Loucy (cell line): ENCODE measurements at regions not wholly inside any gene's neighbourhood (a gene's known extent, or its start where the extent isn't known, plus 50 kb on each side); places are given as distances from the start of the nearest gene placed in this dataset.

Experiments
- H2AFZ ChIP-seq: fragments of 200-600 bp; sonication (generic); 2 replicates; pipeline ENCODE4 v1.6.0; 2016; ENCODE audit warnings: antibody characterized with exemption, mild to moderate bottlenecking, low read length, moderate library complexity
- H3F3A ChIP-seq: fragments of 200-600 bp; 2 replicates; pipeline ENCODE4 v1.6.0; 2016; ENCODE audit warnings: antibody characterized with exemption, low read depth, mild to moderate bottlenecking
- H3K27me3 ChIP-seq: fragments of 200-600 bp; sonication (generic); 2 replicates; pipeline ENCODE4 v1.6.1; 2014; ENCODE audit warnings: low read length, mild to moderate bottlenecking; ENCODE audit not compliant: insufficient read depth, poor library complexity, severe bottlenecking
- H3K36me3 ChIP-seq: fragments of 200-600 bp; sonication (generic); 2 replicates; pipeline ENCODE4 v1.6.1; 2016; ENCODE audit warnings: low read length; ENCODE audit not compliant: insufficient read depth
- H3K4me1 ChIP-seq: fragments of 200-600 bp; sonication (generic); 2 replicates; pipeline ENCODE4 v1.5.1; 2014; ENCODE audit warnings: low read length, mild to moderate bottlenecking; ENCODE audit not compliant: insufficient read depth, poor library complexity, severe bottlenecking
- H3K4me2 ChIP-seq: fragments of 200-600 bp; sonication (generic); 2 replicates; pipeline ENCODE4 v1.6.0; 2014; ENCODE audit warnings: antibody characterized with exemption, low read length, low read depth, mild to moderate bottlenecking; ENCODE audit not compliant: poor library complexity, severe bottlenecking
- H3K4me3 ChIP-seq: fragments of 200-600 bp; sonication (generic); 2 replicates; pipeline ENCODE4 v1.5.1; 2014; ENCODE audit warnings: low read length, mild to moderate bottlenecking, mixed read lengths; ENCODE audit not compliant: poor library complexity, severe bottlenecking
- H3K79me2 ChIP-seq: fragments of 200-600 bp; sonication (generic); 2 replicates; pipeline ENCODE4 v1.6.1; 2014; ENCODE audit warnings: low read length; ENCODE audit not compliant: insufficient read depth
- H3K9ac ChIP-seq: fragments of 200-600 bp; sonication (generic); 2 replicates; pipeline ENCODE4 v1.6.0; 2014; ENCODE audit warnings: mild to moderate bottlenecking, low read depth, low read length, moderate library complexity; ENCODE audit not compliant: poor library complexity, severe bottlenecking
- H3K9me2 ChIP-seq: fragments of 200-600 bp; sonication (generic); replicated peaks from 2 replicates; pipeline ENCODE4 v1.6.1; 2016; ENCODE audit warnings: low read depth, low read length, mixed read lengths
- H3K9me3 ChIP-seq: fragments of 200-600 bp; sonication (generic); 2 replicates; pipeline ENCODE4 v1.6.1; 2014; ENCODE audit warnings: mild to moderate bottlenecking, antibody characterized with exemption, low read length, low read depth; ENCODE audit not compliant: insufficient read depth
- H4K20me1 ChIP-seq: fragments of 200-600 bp; sonication (generic); 2 replicates; pipeline ENCODE4 v1.6.0; 2014; ENCODE audit warnings: antibody characterized with exemption, low read length, mild to moderate bottlenecking; ENCODE audit not compliant: insufficient read depth, poor library complexity, severe bottlenecking
- CTCF ChIP-seq: fragments of 200-600 bp; sonication (generic); conservative IDR thresholded peaks from 2 replicates; pipeline ENCODE4 v1.5.1; 2014; ENCODE audit warnings: mild to moderate bottlenecking, antibody characterized with exemption, low read length
- EZH2phosphoT487 ChIP-seq: fragments of 200-600 bp; IDR thresholded peaks from 2 replicates; pipeline ENCODE4 v1.6.1; 2018; ENCODE audit warnings: antibody characterized with exemption, mild to moderate bottlenecking, moderate library complexity, borderline replicate concordance

- Histone ChIP-seq H2AFZ (no peak overlapping the region), H3K27me3 (no peaks in the 10 kb centered on the region), H3K79me2 (no peaks in the 10 kb centered on the region), H3F3A (no peaks in the 10 kb centered on the region), H3K4me2 (no peak overlapping the region), H3K9me3 (peaks cover 26% of the 10 kb centered on the region), H4K20me1 (no peaks in the 10 kb centered on the region), H3K4me1 (no peaks in the 10 kb centered on the region), H3K4me3 (no peak overlapping the region), H3K9ac (no peak overlapping the region), H3K9me2 (no peaks in the 10 kb centered on the region), H3K36me3 (no peaks in the 10 kb centered on the region)
- TF ChIP-seq EZH2phosphoT487 = no peak
- no peak for TF ChIP-seq CTCF
These were observed 64.1 kb upstream of the POMGNT2 start for GRCh38 chr3:43169987-43170386.

- no peaks in the 10 kb centered on the region for H3K27me3 ChIP-seq
- H3K9me3 ChIP-seq = peaks cover 16% of the 10 kb centered on the region
- TF ChIP-seq CTCF = no peak
- no peak for TF ChIP-seq EZH2phosphoT487
- no peaks in the 10 kb centered on the region for H3F3A ChIP-seq
- H2AFZ ChIP-seq = no peak overlapping the region
- no peak overlapping the region for H3K9ac ChIP-seq
- no peak overlapping the region for H3K4me3 ChIP-seq
- no peaks in the 10 kb centered on the region for H3K79me2 ChIP-seq
- H3K4me2 ChIP-seq = no peak overlapping the region
- H4K20me1 ChIP-seq = no peaks in the 10 kb centered on the region
- peaks cover 10% of the 10 kb centered on the region for H3K4me1 ChIP-seq
- H3K9me2 ChIP-seq = no peaks in the 10 kb centered on the region
- H3K36me3 ChIP-seq = no peaks in the 10 kb centered on the region
These were observed 60.5 kb upstream of the POMGNT2 start for GRCh38 chr3:43166406-43166805.

GRCh38 chr3:43165786-43166185 lies 59.9 kb upstream of the POMGNT2 start:
- Histone ChIP-seq H2AFZ (no peak overlapping the region), H3K9ac (no peak overlapping the region), H3K4me3 (no peak overlapping the region), H3F3A (no peaks in the 10 kb centered on the region), H4K20me1 (no peaks in the 10 kb centered on the region), H3K36me3 (no peaks in the 10 kb centered on the region), H3K9me2 (no peaks in the 10 kb centered on the region), H3K9me3 (peaks cover 16% of the 10 kb centered on the region), H3K4me2 (no peak overlapping the region), H3K79me2 (no peaks in the 10 kb centered on the region), H3K27me3 (no peaks in the 10 kb centered on the region), H3K4me1 (peaks cover 10% of the 10 kb centered on the region)
- TF ChIP-seq EZH2phosphoT487 (no peak), CTCF (no peak)
